ENCODE measurements at regions not wholly inside any gene's neighbourhood (a gene's known extent, or its start where the extent isn't known, plus 50 kb on each side); places are given as distances from the start of the nearest gene placed in this dataset.

DNA sequence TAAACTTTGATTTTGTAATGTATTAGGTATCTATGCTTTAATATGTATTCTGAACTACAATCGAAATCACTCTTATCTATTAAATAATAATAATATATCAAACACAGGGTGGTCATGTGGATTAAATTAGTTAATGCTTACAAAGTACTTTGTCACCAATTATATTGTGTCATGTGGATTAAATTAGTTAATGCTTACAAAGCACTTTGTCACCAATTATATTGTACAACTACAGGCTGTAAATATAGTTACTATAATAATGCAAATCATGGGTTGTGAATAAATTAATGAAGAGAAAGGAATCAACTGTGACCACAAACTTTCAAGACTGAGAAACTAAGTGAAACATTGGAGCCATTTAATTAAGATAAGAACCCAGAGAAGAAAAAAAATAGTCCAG lies 1929.1 kb upstream of the PCDH20 start:
- Histone ChIP-seq H3K9ac (ENCODE audit: control insufficient read depth, insufficient read depth, low read length) (no peak overlapping the region), H3K4me1 (ENCODE audit: control insufficient read depth, insufficient read depth, low read length) (no peaks in the 10 kb centered on the region), H3K4me2 (ENCODE audit: control insufficient read depth, insufficient read depth) (no peak overlapping the region), H4K20me1 (ENCODE audit: control insufficient read depth, insufficient read depth) (no peaks in the 10 kb centered on the region), H3K79me2 (ENCODE audit: control insufficient read depth, insufficient read depth, low read length) (no peaks in the 10 kb centered on the region), H3K36me3 (ENCODE audit: control insufficient read depth in 2 of 2, insufficient read depth in 2 of 2, low read length in 1 of 2) (no peaks in the 10 kb centered on the region), H3K9me3 (replicated peaks; ENCODE audit: control insufficient read depth, insufficient read depth, low read length) (no peaks in the 10 kb centered on the region), H3K27me3 (replicated peaks in 1 of 2; ENCODE audit: control insufficient read depth in 2 of 2, insufficient read depth in 2 of 2, low read length in 1 of 2) (no peaks in the 10 kb centered on the region), H2AFZ (ENCODE audit: control insufficient read depth, low read depth, low read length) (no peak overlapping the region), H3K4me3 (no peak overlapping the region), H3K27ac (ENCODE audit: control insufficient read depth, insufficient read depth) (no peak overlapping the region)
- intact Hi-C loops (cut with micrococcal nuclease; ENCODE audit: unreplicated experiment) (no loop called here), in situ Hi-C loops (cut with MboI) (no loop called here)
- ChIA-PET SMC1A (ENCODE audit: uncharacterized antibody, unreplicated experiment) (no interaction called here), CTCF (interaction anchor here (0.8 kb wide), 1 partner anchor 12 kb away, joined by 3 read pairs; no protein-coding TSS in a partner anchor), POLR2A (no interaction called here), RAD21 (ENCODE audit: unreplicated experiment) (no interaction called here)
- no TSS peak for BruUV-seq (replicated peaks)
- ATAC-seq: no peak
- WGBS (ENCODE audit: insufficient coverage, insufficient replicate concordance, low lambda C conversion rate, missing lambda C conversion rate): 0% methylated on average over 1 of the region's 1 CpG
- TF ChIP-seq TAF1 (IDR thresholded peaks at IDR 0.05; ENCODE audit: borderline replicate concordance, low read depth, low read length) (no peak), POLR2AphosphoS2 (IDR thresholded peaks at IDR 0.05; ENCODE audit: low read depth, low read length) (no peak), MTA3 (IDR thresholded peaks at IDR 0.05; ENCODE audit: borderline replicate concordance, low read length) (no peak)
- DNase-seq (ENCODE audit: low read depth, low spot score): no peak
- no peak for FAIRE-seq

DNA sequence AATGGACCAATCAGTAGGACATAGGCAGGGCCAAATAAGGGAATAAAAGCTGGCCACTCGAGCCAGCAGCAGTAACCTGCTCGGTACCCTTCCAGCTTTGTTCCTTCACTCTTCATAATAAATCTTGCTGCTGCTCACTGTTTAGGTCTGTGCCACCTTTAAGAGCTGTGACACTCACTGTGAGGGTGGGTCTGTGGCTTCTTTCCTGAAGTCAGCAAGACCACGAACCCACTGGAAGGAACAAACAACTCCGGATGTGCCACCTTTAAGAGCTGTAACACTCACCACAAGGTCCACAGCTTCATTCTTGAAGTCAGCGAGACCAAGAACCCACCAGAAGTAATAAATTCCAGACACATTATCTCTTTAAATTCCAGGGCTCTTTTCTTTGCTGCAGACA lies 1922.3 kb upstream of the PCDH20 start:
- no peaks in the 10 kb centered on the region for H4K20me1 ChIP-seq (ENCODE audit: control insufficient read depth, insufficient read depth)
- RAD21 ChIA-PET (ENCODE audit: unreplicated experiment): no interaction called here
- FAIRE-seq: no peak
- ATAC-seq: no peak
- no peak for DNase-seq (ENCODE audit: low read depth, low spot score)
- intact Hi-C loops (cut with micrococcal nuclease; ENCODE audit: unreplicated experiment): no loop called here
- no peak overlapping the region for H3K27ac ChIP-seq (ENCODE audit: control insufficient read depth, insufficient read depth)
- SMC1A ChIA-PET (ENCODE audit: uncharacterized antibody, unreplicated experiment): no interaction called here
- H3K9ac ChIP-seq (ENCODE audit: control insufficient read depth, insufficient read depth, low read length): no peak overlapping the region
- H3K79me2 ChIP-seq (ENCODE audit: control insufficient read depth, insufficient read depth, low read length): no peaks in the 10 kb centered on the region
- in situ Hi-C loops (cut with MboI): no loop called here
- no peak overlapping the region for H3K4me3 ChIP-seq
- H3K36me3 ChIP-seq (ENCODE audit: control insufficient read depth in 2 of 2, insufficient read depth in 2 of 2, low read length in 1 of 2): no peaks in the 10 kb centered on the region
- H3K4me2 ChIP-seq (ENCODE audit: control insufficient read depth, insufficient read depth): no peak overlapping the region
- 5% methylated on average over 5 of the region's 5 CpGs for WGBS (ENCODE audit: insufficient coverage, insufficient replicate concordance, low lambda C conversion rate, missing lambda C conversion rate)
- H3K9me3 ChIP-seq (replicated peaks; ENCODE audit: control insufficient read depth, insufficient read depth, low read length): no peaks in the 10 kb centered on the region
- POLR2A ChIA-PET: no interaction called here
- no peak overlapping the region for H2AFZ ChIP-seq (ENCODE audit: control insufficient read depth, low read depth, low read length)
- H3K27me3 ChIP-seq (replicated peaks in 1 of 2; ENCODE audit: control insufficient read depth in 2 of 2, insufficient read depth in 2 of 2, low read length in 1 of 2): no peaks in the 10 kb centered on the region
- CTCF ChIA-PET: interaction anchor here (0.6 kb wide), 1 partner anchor 26 kb away, joined by 3 read pairs; no protein-coding TSS in a partner anchor
- H3K4me1 ChIP-seq (ENCODE audit: control insufficient read depth, insufficient read depth, low read length): no peaks in the 10 kb centered on the region
- BruUV-seq (replicated peaks): no TSS peak
- no peak for TF ChIP-seq GABPA (IDR thresholded peaks at IDR 0.05; ENCODE audit: low read depth)
- TF ChIP-seq TCF12 (IDR thresholded peaks at IDR 0.05; ENCODE audit: low read depth, low read length): no peak
- no peak for TF ChIP-seq ZBED1 (IDR thresholded peaks at IDR 0.05; ENCODE audit: borderline replicate concordance)
- TF ChIP-seq, protein P1, sequence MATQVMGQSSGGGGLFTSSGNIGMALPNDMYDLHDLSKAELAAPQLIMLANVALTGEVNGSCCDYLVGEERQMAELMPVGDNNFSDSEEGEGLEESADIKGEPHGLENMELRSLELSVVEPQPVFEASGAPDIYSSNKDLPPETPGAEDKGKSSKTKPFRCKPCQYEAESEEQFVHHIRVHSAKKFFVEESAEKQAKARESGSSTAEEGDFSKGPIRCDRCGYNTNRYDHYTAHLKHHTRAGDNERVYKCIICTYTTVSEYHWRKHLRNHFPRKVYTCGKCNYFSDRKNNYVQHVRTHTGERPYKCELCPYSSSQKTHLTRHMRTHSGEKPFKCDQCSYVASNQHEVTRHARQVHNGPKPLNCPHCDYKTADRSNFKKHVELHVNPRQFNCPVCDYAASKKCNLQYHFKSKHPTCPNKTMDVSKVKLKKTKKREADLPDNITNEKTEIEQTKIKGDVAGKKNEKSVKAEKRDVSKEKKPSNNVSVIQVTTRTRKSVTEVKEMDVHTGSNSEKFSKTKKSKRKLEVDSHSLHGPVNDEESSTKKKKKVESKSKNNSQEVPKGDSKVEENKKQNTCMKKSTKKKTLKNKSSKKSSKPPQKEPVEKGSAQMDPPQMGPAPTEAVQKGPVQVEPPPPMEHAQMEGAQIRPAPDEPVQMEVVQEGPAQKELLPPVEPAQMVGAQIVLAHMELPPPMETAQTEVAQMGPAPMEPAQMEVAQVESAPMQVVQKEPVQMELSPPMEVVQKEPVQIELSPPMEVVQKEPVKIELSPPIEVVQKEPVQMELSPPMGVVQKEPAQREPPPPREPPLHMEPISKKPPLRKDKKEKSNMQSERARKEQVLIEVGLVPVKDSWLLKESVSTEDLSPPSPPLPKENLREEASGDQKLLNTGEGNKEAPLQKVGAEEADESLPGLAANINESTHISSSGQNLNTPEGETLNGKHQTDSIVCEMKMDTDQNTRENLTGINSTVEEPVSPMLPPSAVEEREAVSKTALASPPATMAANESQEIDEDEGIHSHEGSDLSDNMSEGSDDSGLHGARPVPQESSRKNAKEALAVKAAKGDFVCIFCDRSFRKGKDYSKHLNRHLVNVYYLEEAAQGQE (IDR thresholded peaks at IDR 0.05; ENCODE audit: low read depth, low read length): no peak
- no peak for TF ChIP-seq EZH2 (IDR thresholded peaks at IDR 0.05; ENCODE audit: borderline replicate concordance, control insufficient read depth, low read depth, low read length)
- no peak for TF ChIP-seq GATAD2B (conservative IDR thresholded peaks at IDR 0.05; ENCODE audit: low read depth)
- TF ChIP-seq MTA2 (IDR thresholded peaks at IDR 0.05; ENCODE audit: low read depth): no peak
- TF ChIP-seq, protein P2, sequence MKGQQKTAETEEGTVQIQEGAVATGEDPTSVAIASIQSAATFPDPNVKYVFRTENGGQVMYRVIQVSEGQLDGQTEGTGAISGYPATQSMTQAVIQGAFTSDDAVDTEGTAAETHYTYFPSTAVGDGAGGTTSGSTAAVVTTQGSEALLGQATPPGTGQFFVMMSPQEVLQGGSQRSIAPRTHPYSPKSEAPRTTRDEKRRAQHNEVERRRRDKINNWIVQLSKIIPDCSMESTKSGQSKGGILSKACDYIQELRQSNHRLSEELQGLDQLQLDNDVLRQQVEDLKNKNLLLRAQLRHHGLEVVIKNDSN (IDR thresholded peaks at IDR 0.05; ENCODE audit: borderline replicate concordance, extremely low read length, insufficient read depth, low read depth, low read length): no peak
- TF ChIP-seq BRCA1 (IDR thresholded peaks at IDR 0.05; ENCODE audit: low read depth, low read length): no peak
- no peak for TF ChIP-seq RAD51 (IDR thresholded peaks at IDR 0.05)
